Activated naive CD8-positive, alpha-beta T cell treated with anti-CD3 and anti-CD28 coated beads for 36 hours (primary cell): ENCODE measurements at regions not wholly inside any gene's neighbourhood (a gene's known extent, or its start where the extent isn't known, plus 50 kb on each side); places are given as distances from the start of the nearest gene placed in this dataset.
"Not testable (repeated sequence)": the region's sequence is repeated elsewhere in the genome, so short reads cannot be mapped to it uniquely, and the experiment has no call there.

Experiments
- DNase-seq: peaks from one replicate; pipeline ENCODE4 v3.0.0; 2021
- H3K27ac Mint-ChIP-seq: one replicate; pipeline ENCODE4 v1.8.0; 2022; ENCODE audit warnings: mild to moderate bottlenecking, moderate library complexity, mixed read lengths
- H3K27me3 Mint-ChIP-seq: one replicate; pipeline ENCODE4 v1.8.0; 2022; ENCODE audit warnings: mild to moderate bottlenecking, mixed read lengths
- H3K36me3 Mint-ChIP-seq: one replicate; pipeline ENCODE4 v1.8.0; 2021; ENCODE audit warnings: mild to moderate bottlenecking, mixed read lengths
- H3K4me1 Mint-ChIP-seq: one replicate; pipeline ENCODE4 v1.8.0; 2021; ENCODE audit warnings: mixed read lengths
- H3K4me3 Mint-ChIP-seq: one replicate; pipeline ENCODE4 v1.8.0; 2022; ENCODE audit warnings: mild to moderate bottlenecking, moderate library complexity, mixed read lengths
- H3K9me3 Mint-ChIP-seq: one replicate; pipeline ENCODE4 v1.8.0; 2022; ENCODE audit warnings: mixed read lengths

DNA sequence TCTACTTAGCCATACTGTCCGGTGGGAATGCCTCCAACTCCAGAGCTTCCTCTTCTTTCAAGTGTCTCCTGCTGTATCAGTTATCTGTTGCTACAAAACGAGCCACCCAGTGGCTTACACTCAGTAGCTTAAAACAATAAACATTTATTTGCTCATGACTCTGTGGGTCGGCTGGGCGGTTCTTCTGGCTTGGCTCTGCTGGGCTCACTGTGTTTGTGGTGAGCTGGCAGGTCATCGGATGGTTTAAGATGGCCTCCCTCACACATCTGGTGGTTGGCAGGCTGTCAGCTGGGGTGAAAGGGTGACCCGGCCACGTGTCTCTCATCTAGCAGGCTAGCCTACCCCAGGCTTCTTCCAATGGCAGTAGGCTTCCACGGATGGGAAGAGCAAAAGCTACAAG, 122.4 kb upstream of the SLC1A4 start:
- H3K36me3 Mint-ChIP-seq: no peaks in the 10 kb centered on the region
- H3K4me3 Mint-ChIP-seq: no peak overlapping the region
- no peak overlapping the region for H3K27ac Mint-ChIP-seq

GRCh38 chr2:64867253-64867996, 121.8 kb upstream of the SLC1A4 start:
- H3K4me3 Mint-ChIP-seq: no peak overlapping the region
- peaks cover 12% of the 10 kb centered on the region for H3K27me3 Mint-ChIP-seq
- H3K4me1 Mint-ChIP-seq: no peaks in the 10 kb centered on the region
- DNase-seq: no peak
- H3K27ac Mint-ChIP-seq: no peak overlapping the region
- no peaks in the 10 kb centered on the region for H3K36me3 Mint-ChIP-seq
- no peaks in the 10 kb centered on the region for H3K9me3 Mint-ChIP-seq

More for the DNA sequence above, 122.4 kb upstream of the SLC1A4 start:
- Mint-ChIP-seq H3K9me3 (no peaks in the 10 kb centered on the region), H3K4me1 (no peaks in the 10 kb centered on the region), H3K27me3 (peaks cover 12% of the 10 kb centered on the region)
- no peak for DNase-seq

GRCh38 chr2:64869126-64869525, 120.1 kb upstream of the SLC1A4 start:
- peaks cover 12% of the 10 kb centered on the region for H3K27me3 Mint-ChIP-seq
- H3K4me1 Mint-ChIP-seq: peaks cover 6% of the 10 kb centered on the region
- no peak overlapping the region for H3K27ac Mint-ChIP-seq
- no peak overlapping the region for H3K4me3 Mint-ChIP-seq
- DNase-seq: no peak
- no peaks in the 10 kb centered on the region for H3K36me3 Mint-ChIP-seq
- no peaks in the 10 kb centered on the region for H3K9me3 Mint-ChIP-seq

- DNase-seq: peak; percentile 80
- Mint-ChIP-seq H3K27me3 (no peaks in the 10 kb centered on the region), H3K4me1 (peaks cover 6% of the 10 kb centered on the region), H3K4me3 (peak overlapping the region; percentile 0), H3K27ac (no peak overlapping the region), H3K9me3 (no peaks in the 10 kb centered on the region), H3K36me3 (no peaks in the 10 kb centered on the region)
Observed at GRCh38 chr2:64873472-64873924, 115.7 kb upstream of the SLC1A4 start.

- Mint-ChIP-seq H3K9me3 (no peaks in the 10 kb centered on the region), H3K36me3 (no peaks in the 10 kb centered on the region), H3K4me3 (no peak overlapping the region), H3K4me1 (peaks cover 6% of the 10 kb centered on the region), H3K27me3 (peaks cover 3% of the 10 kb centered on the region), H3K27ac (no peak overlapping the region)
- no peak for DNase-seq
Observed at GRCh38 chr2:64874593-64874992, 114.6 kb upstream of the SLC1A4 start.

GRCh38 chr2:64875368-64875767, 113.8 kb upstream of the SLC1A4 start:
- Mint-ChIP-seq H3K4me3 (no peak overlapping the region), H3K4me1 (peaks cover 6% of the 10 kb centered on the region), H3K9me3 (no peaks in the 10 kb centered on the region), H3K27me3 (peaks cover 3% of the 10 kb centered on the region), H3K36me3 (no peaks in the 10 kb centered on the region), H3K27ac (no peak overlapping the region)
- no peak for DNase-seq

- H3K4me1 Mint-ChIP-seq: peaks cover 11% of the 10 kb centered on the region
- no peak for DNase-seq
- no peak overlapping the region for H3K4me3 Mint-ChIP-seq
- no peaks in the 10 kb centered on the region for H3K9me3 Mint-ChIP-seq
- no peaks in the 10 kb centered on the region for H3K36me3 Mint-ChIP-seq
- H3K27ac Mint-ChIP-seq: no peak overlapping the region
- peaks cover 3% of the 10 kb centered on the region for H3K27me3 Mint-ChIP-seq
Observed at GRCh38 chr2:64876137-64876647, 113.0 kb upstream of the SLC1A4 start.

- Mint-ChIP-seq H3K4me1 (peaks cover 7% of the 10 kb centered on the region), H3K36me3 (no peaks in the 10 kb centered on the region), H3K9me3 (no peaks in the 10 kb centered on the region), H3K27me3 (peaks cover 3% of the 10 kb centered on the region), H3K27ac (no peak overlapping the region), H3K4me3 (no peak overlapping the region)
- DNase-seq: no peak
Observed at GRCh38 chr2:64879745-64880144, 109.5 kb upstream of the SLC1A4 start.

DNA sequence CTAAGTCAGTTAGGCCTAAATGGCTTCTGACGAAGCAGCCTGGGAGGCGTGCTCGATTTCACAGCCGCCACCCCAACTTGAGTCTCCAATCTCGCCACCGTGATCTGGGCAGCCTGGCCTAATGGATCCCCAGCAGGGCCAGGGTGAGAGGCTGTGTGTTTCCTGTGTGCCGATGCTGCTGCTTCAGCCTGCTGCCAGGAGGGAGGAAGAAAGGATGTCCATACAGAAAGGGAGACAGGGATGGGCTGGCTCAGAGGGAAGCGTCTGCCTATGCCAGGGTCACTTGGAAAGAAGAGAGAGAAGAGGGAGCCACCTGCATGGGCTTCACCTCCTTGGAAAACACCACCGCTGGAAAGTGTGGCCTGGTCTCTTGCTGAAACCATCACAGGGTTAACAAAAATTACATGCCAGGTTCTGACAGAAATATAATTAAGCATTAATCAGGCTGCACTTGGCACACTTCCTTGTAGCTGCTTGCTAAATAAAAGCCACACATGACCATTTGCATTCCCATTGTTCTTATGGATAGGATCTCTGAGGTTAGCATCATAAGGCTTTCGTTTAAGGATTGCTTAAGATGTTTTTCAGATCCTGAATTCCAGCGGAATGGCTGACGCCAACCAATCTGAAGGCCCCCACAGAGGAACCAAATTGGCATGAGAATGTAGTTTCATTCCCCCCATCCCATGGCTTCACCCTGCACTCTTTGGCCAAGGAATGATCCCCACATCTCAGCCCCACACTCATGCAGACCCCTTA, 108.8 kb upstream of the SLC1A4 start:
- peaks cover 7% of the 10 kb centered on the region for H3K4me1 Mint-ChIP-seq
- no peaks in the 10 kb centered on the region for H3K36me3 Mint-ChIP-seq
- peaks cover 3% of the 10 kb centered on the region for H3K27me3 Mint-ChIP-seq
- H3K9me3 Mint-ChIP-seq: no peaks in the 10 kb centered on the region
- no peak overlapping the region for H3K27ac Mint-ChIP-seq
- no peak for DNase-seq
- no peak overlapping the region for H3K4me3 Mint-ChIP-seq

DNA sequence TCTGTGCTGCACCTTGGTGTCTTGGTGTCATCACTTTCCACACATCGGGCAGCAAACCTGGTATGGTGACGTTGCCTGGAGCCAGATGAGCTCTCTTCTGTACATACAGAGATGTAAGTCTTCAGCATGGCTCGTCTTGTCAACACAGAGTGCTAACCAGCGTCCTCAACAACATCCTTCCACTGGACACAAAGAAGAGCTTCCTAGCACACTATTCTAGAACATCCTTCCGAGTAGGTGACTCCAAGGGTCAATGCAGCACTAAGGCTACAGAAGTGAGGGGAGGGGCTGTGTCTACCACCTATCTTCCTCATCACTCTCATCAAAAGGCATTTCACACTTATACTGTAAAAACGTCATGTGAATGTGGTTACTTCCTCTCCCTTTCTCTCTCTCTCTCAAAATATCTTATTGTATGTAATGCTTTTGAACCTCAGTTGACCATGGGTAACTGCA, 108.1 kb upstream of the SLC1A4 start:
- Mint-ChIP-seq H3K36me3 (no peaks in the 10 kb centered on the region), H3K4me3 (no peak overlapping the region), H3K27me3 (peaks cover 3% of the 10 kb centered on the region), H3K4me1 (peaks cover 7% of the 10 kb centered on the region), H3K27ac (no peak overlapping the region), H3K9me3 (no peaks in the 10 kb centered on the region)
- no peak for DNase-seq

DNA sequence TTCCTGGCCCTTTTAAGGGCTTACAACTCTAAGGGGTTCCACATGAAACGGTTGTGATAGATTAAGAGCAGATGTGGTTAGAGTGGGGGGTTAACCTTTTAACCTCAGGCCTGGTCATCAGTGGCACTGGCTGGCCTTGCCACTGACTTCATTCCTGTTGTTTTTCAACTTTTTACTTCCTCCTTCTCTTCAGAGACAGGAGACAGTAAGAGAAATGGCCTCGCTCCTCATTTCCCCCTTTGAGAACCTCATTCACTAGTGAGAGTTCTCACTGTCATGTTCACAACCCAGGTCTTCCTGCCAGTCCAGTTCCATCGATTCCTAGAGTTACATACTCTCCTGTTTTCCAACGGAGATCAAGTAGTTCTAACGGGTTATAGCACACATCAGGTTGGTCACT, 101.6 kb upstream of the SLC1A4 start:
- Mint-ChIP-seq H3K27ac (no peak overlapping the region), H3K9me3 (peaks cover 2% of the 10 kb centered on the region), H3K4me1 (no peaks in the 10 kb centered on the region), H3K36me3 (peaks cover 2% of the 10 kb centered on the region), H3K27me3 (peaks cover 7% of the 10 kb centered on the region), H3K4me3 (no peak overlapping the region)
- DNase-seq: no peak

DNA sequence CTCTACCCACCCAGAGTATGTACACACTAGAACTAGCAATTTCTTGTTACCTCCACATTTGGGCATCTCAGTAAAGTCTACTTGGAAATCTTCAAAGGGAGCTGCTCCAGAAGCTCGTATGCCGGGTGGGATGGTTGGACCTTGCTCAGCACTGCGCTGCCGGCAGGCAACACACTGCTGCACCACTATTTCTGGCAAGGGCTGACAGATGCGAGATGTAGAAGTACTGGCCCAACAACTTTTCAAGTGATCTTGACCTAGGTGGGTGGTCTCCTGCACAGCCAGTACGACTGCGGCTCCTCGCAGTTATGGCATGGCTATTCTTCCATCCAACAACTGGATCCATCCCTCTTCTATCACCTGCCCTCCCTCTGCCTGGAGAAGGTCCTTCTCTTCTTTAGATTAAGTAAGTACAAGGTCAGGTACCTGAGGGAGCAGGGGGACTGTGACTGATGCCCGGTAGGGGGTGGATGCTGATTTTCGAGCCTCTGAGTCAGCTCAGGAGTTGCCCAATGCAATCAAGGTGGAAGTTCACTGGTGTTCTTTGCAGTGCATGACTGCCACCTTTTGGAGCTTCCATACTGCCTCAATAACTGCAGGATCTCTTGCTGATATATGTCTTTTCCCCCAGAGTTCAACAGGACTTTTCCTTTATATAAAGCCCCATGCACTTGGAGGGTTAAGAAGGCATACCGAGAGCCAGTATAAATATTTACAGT, 100.4 kb upstream of the SLC1A4 start:
- H3K4me3 Mint-ChIP-seq: no peak overlapping the region
- DNase-seq: no peak
- H3K27me3 Mint-ChIP-seq: peaks cover 14% of the 10 kb centered on the region
- H3K9me3 Mint-ChIP-seq: peaks cover 2% of the 10 kb centered on the region
- H3K36me3 Mint-ChIP-seq: peaks cover 2% of the 10 kb centered on the region
- no peaks in the 10 kb centered on the region for H3K4me1 Mint-ChIP-seq
- H3K27ac Mint-ChIP-seq: no peak overlapping the region

GRCh38 chr2:64889803-64890202, 99.4 kb upstream of the SLC1A4 start:
- Mint-ChIP-seq H3K4me3 (no peak overlapping the region), H3K9me3 (peaks cover 2% of the 10 kb centered on the region), H3K27ac (no peak overlapping the region), H3K36me3 (peaks cover 2% of the 10 kb centered on the region), H3K4me1 (no peaks in the 10 kb centered on the region), H3K27me3 (peaks cover 14% of the 10 kb centered on the region)
- DNase-seq: no peak

DNA sequence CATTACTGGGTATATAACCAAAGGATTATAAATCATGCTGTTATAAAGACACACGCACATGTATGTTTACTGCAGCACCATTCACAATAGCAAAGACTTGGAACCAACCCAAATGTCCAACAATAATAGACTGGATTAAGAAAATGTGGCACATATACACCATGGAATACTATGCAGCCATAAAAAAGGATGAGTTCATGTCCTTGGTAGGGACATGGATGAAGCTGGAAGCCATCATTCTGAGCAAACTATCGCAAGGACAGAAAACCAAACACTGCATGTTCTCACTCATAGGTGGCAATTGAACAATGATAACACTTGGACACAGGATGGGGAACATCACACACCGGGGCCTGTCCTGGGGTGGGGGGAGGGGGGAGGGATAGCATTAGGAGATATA, 92.6 kb upstream of the SLC1A4 start:
- H3K27me3 Mint-ChIP-seq: peaks cover 14% of the 10 kb centered on the region
- H3K27ac Mint-ChIP-seq, H3K36me3 Mint-ChIP-seq, H3K9me3 Mint-ChIP-seq, DNase-seq, H3K4me1 Mint-ChIP-seq, H3K4me3 Mint-ChIP-seq: not testable (repeated sequence)
